IMR-90 (cell line): ENCODE measurements at regions not wholly inside any gene's neighbourhood (a gene's known extent, or its start where the extent isn't known, plus 50 kb on each side); places are given as distances from the start of the nearest gene placed in this dataset.

Source experiments
- ATAC-seq: fragments of 200-7000 bp; cut with Tn5 transposase; 2 replicates; pipeline ENCODE4 v1.9.1; 2020; ENCODE audit warnings: low read depth, mild to moderate bottlenecking, moderate library complexity
- BruUV-seq: library from RNA; stranded (reverse); fragments of 400-500 nt; replicated peaks from 2 replicates; lab custom pipeline; 2021; lab: Mats Ljungman, UMichigan
- CTCF ChIA-PET: fragments of 300-600 bp; formaldehyde crosslinking; extraction: SDS; loops from one replicate; lab custom pipeline; 2021; ENCODE audit warnings: antibody characterized with exemption; lab: Yijun Ruan, JAX
- POLR2A ChIA-PET: fragments of 300-600 bp; sonication (Branson Sonifier 250); formaldehyde crosslinking; loops from one replicate; lab custom pipeline; 2022; ENCODE audit warnings: antibody characterized with exemption; ENCODE audit not compliant: unreplicated experiment; lab: Charles Lee
- DNase-seq: peaks from one replicate; pipeline ENCODE4 v3.0.0; 2013
- H2AFZ ChIP-seq: replicated peaks from 2 replicates; pipeline ENCODE3; 2013; ENCODE audit warnings: low read length, mild to moderate bottlenecking; ENCODE audit not compliant: poor library complexity
- H2AK5ac ChIP-seq: 2 replicates; pipeline ENCODE4 v1.6.1; 2013; ENCODE audit warnings: low read depth, low read length, inconsistent platforms
- H2AK9ac ChIP-seq: replicated peaks from 2 replicates; pipeline ENCODE3; 2013; ENCODE audit warnings: mild to moderate bottlenecking, low read depth, low read length, moderate library complexity; ENCODE audit not compliant: poor library complexity
- H2BK120ac ChIP-seq: 2 replicates; pipeline ENCODE4 v1.6.1; 2013; ENCODE audit warnings: low read depth, low read length, inconsistent platforms
- H2BK15ac ChIP-seq: 3 replicates; pipeline ENCODE4 v1.6.1; 2013; ENCODE audit warnings: low read depth, low read length, inconsistent platforms
- H2BK20ac ChIP-seq: 2 replicates; pipeline ENCODE4 v1.6.1; 2013; ENCODE audit warnings: low read depth, mild to moderate bottlenecking, inconsistent platforms, low read length, moderate library complexity
- H2BK5ac ChIP-seq: 2 replicates; pipeline ENCODE4 v1.6.1; 2013; ENCODE audit warnings: mild to moderate bottlenecking, low read depth, low read length, inconsistent platforms; ENCODE audit not compliant: poor library complexity, severe bottlenecking
- H3K14ac ChIP-seq: replicated peaks from 2 replicates; pipeline ENCODE4 v1.6.1; 2013; ENCODE audit warnings: low read depth, low read length, inconsistent platforms
- H3K18ac ChIP-seq: 2 replicates; pipeline ENCODE4 v1.6.1; 2013; ENCODE audit warnings: low read depth, low read length, control low read depth
- H3K23ac ChIP-seq: 2 replicates; pipeline ENCODE4 v1.6.1; 2013; ENCODE audit warnings: low read depth, low read length, inconsistent platforms
- H3K27ac ChIP-seq: 2 replicates; pipeline ENCODE4 v1.5.1; 2013; ENCODE audit warnings: mild to moderate bottlenecking, control low read depth, low read length; ENCODE audit not compliant: insufficient read depth
- H3K27me3 ChIP-seq: 2 replicates; pipeline ENCODE4 v1.6.1; 2013; ENCODE audit warnings: low read length; ENCODE audit not compliant: control insufficient read depth, insufficient read depth
- H3K36me3 ChIP-seq: 2 replicates; pipeline ENCODE4 v1.6.1; 2013; ENCODE audit warnings: low read length, mixed read lengths; ENCODE audit not compliant: control insufficient read depth, insufficient read depth
- H3K4ac ChIP-seq: 2 replicates; pipeline ENCODE4 v1.6.1; 2013; ENCODE audit warnings: low read depth, low read length, inconsistent platforms
- H3K4me1 ChIP-seq: 2 replicates; pipeline ENCODE4 v1.6.1; 2013; ENCODE audit warnings: low read length, mixed read lengths; ENCODE audit not compliant: control insufficient read depth, insufficient read depth
- H3K4me2 ChIP-seq: 2 replicates; pipeline ENCODE4 v1.6.1; 2013; ENCODE audit warnings: low read depth, mild to moderate bottlenecking, control low read depth, low read length, moderate library complexity
- H3K4me3 ChIP-seq: 2 replicates; pipeline ENCODE4 v1.5.1; 2013; ENCODE audit warnings: low read depth, mild to moderate bottlenecking, control low read depth, low read length, moderate library complexity; ENCODE audit not compliant: insufficient read depth
- H3K56ac ChIP-seq: 2 replicates; pipeline ENCODE4 v1.6.1; 2013; ENCODE audit warnings: low read length, inconsistent platforms; ENCODE audit not compliant: insufficient read depth; ENCODE audit errors: extremely low read depth
- H3K79me1 ChIP-seq, 2 experiments: 2 replicates each; pipeline ENCODE4 v1.6.1; 2013; ENCODE audit warnings: low read length in 2 of 2, inconsistent platforms in 1 of 2, low read depth in 1 of 2
- H3K9ac ChIP-seq: 2 replicates; pipeline ENCODE4 v1.6.1; 2013; ENCODE audit warnings: low read depth, low read length, control low read depth
- H3K9me1 ChIP-seq: 2 replicates; pipeline ENCODE4 v1.6.1; 2013; ENCODE audit warnings: low read length, inconsistent platforms; ENCODE audit not compliant: insufficient read depth
- H3K9me3 ChIP-seq: 2 replicates; pipeline ENCODE4 v1.6.1; 2013; ENCODE audit warnings: low read length; ENCODE audit not compliant: control insufficient read depth, insufficient read depth
- H4K20me1 ChIP-seq: 2 replicates; pipeline ENCODE4 v1.6.1; 2013; ENCODE audit warnings: low read length, inconsistent platforms; ENCODE audit not compliant: insufficient read depth
- H4K5ac ChIP-seq: 2 replicates; pipeline ENCODE4 v1.6.1; 2013; ENCODE audit warnings: mild to moderate bottlenecking, low read depth, low read length, control low read depth
- H4K8ac ChIP-seq, 2 experiments: 2 replicates each; pipeline ENCODE4 v1.6.1; 2013; ENCODE audit warnings: low read depth in 2 of 2, low read length in 2 of 2, control low read depth in 1 of 2, inconsistent platforms in 1 of 2
- H4K91ac ChIP-seq: 2 replicates; pipeline ENCODE4 v1.6.1; 2013; ENCODE audit warnings: low read depth, low read length, inconsistent platforms; ENCODE audit not compliant: insufficient read depth
- CEBPB ChIP-seq: IDR thresholded peaks from 2 replicates; pipeline ENCODE4 v1.6.1; 2012; ENCODE audit warnings: low read depth, low read length, improper control_type of control experiment
- CHD1 ChIP-seq: IDR thresholded peaks from 2 replicates; pipeline ENCODE4 v1.6.1; 2012; ENCODE audit warnings: low read depth, low read length, improper control_type of control experiment
- CTCF ChIP-seq: conservative IDR thresholded peaks from 2 replicates; pipeline ENCODE4 v1.5.1; 2012; ENCODE audit warnings: mild to moderate bottlenecking, low read depth, low read length, improper control_type of control experiment
- ELK1 ChIP-seq: fragments of 150-350 bp; IDR thresholded peaks from 2 replicates; pipeline ENCODE4 v1.6.1; 2016; ENCODE audit warnings: low read depth, mild to moderate bottlenecking, low read length, moderate library complexity, borderline replicate concordance
- FOS ChIP-seq: fragments of 150-350 bp; IDR thresholded peaks from 2 replicates; pipeline ENCODE4 v1.6.1; 2016; ENCODE audit warnings: low read depth, low read length
- MAFK ChIP-seq: IDR thresholded peaks from 2 replicates; pipeline ENCODE4 v1.6.1; 2012; ENCODE audit warnings: low read depth, low read length, improper control_type of control experiment
- MAZ ChIP-seq: IDR thresholded peaks from 2 replicates; pipeline ENCODE4 v1.6.1; 2012; ENCODE audit warnings: low read depth, mild to moderate bottlenecking, low read length, improper control_type of control experiment, moderate library complexity, borderline replicate concordance
- MXI1 ChIP-seq: IDR thresholded peaks from 2 replicates; pipeline ENCODE4 v1.6.1; 2012; ENCODE audit warnings: low read depth, mild to moderate bottlenecking, low read length, moderate library complexity, borderline replicate concordance
- NFE2L2 ChIP-seq: fragments of 150-350 bp; IDR thresholded peaks from 2 replicates; pipeline ENCODE4 v1.6.1; 2016; ENCODE audit warnings: low read depth, mild to moderate bottlenecking, low read length
- POLR2A ChIP-seq: IDR thresholded peaks from 2 replicates; pipeline ENCODE4 v1.6.1; 2012; ENCODE audit warnings: mild to moderate bottlenecking, low read depth, low read length
- RAD21 ChIP-seq: IDR thresholded peaks from 2 replicates; pipeline ENCODE4 v1.6.1; 2012; ENCODE audit warnings: low read length, improper control_type of control experiment
- RCOR1 ChIP-seq: IDR thresholded peaks from 2 replicates; pipeline ENCODE4 v1.6.1; 2012; ENCODE audit warnings: mild to moderate bottlenecking, low read length, improper control_type of control experiment; ENCODE audit not compliant: insufficient replicate concordance
- RFX5 ChIP-seq: IDR thresholded peaks from 2 replicates; pipeline ENCODE4 v1.8.0; 2012; ENCODE audit warnings: low read depth, mild to moderate bottlenecking, low read length, moderate library complexity
- SMC3 ChIP-seq: fragments of 150-350 bp; IDR thresholded peaks from 2 replicates; pipeline ENCODE4 v1.6.1; 2016; ENCODE audit warnings: low read depth, mild to moderate bottlenecking, antibody characterized with exemption, low read length, moderate library complexity
- USF2 ChIP-seq: fragments of 150-350 bp; IDR thresholded peaks from 2 replicates; pipeline ENCODE4 v1.6.1; 2017; ENCODE audit warnings: mild to moderate bottlenecking, antibody characterized with exemption, low read length, low read depth
- dilution Hi-C: fragments of 300-500 bp; cut with HindIII; formaldehyde crosslinking; loops from one replicate; pipeline ENCODE4 v1.14.3; 2018; ENCODE audit warnings: low sequenced_read_pairs; ENCODE audit not compliant: unreplicated experiment
- in situ Hi-C: fragments of 300-500 bp; cut with MboI; formaldehyde crosslinking; loops from 3 replicates; pipeline ENCODE4 v1.14.3; 2019; ENCODE audit warnings: low sequenced_read_pairs, inconsistent platforms, mixed read lengths
- intact Hi-C: fragments of 100-400 bp; cut with micrococcal nuclease; formaldehyde crosslinking; loops from 2 replicates; pipeline ENCODE4 v1.10.0; 2022

- DNase-seq, result no peak
- Histone ChIP-seq H4K5ac (no peak overlapping the region), H3K27ac (no peak overlapping the region), H3K9me3 (no peaks in the 10 kb centered on the region), H3K56ac (0 out of 2 replicates have a peak overlapping the region, but pooled peaks have one; percentile 6), H3K9ac (no peak overlapping the region), H2BK5ac (no peak overlapping the region), H3K27me3 (no peaks in the 10 kb centered on the region), H2AK5ac (no peak overlapping the region), H3K9me1 (no peaks in the 10 kb centered on the region), H4K91ac (no peak overlapping the region), H2AK9ac (no peak overlapping the region), H2BK120ac (no peak overlapping the region), H2BK15ac (no peak overlapping the region), H4K8ac (no peak overlapping the region), H3K18ac (no peak overlapping the region), H3K4me2 (no peak overlapping the region), H3K23ac (no peak overlapping the region), H3K4me1 (no peaks in the 10 kb centered on the region), H3K14ac (no peak overlapping the region), H3K36me3 (no peaks in the 10 kb centered on the region), H3K4ac (no peak overlapping the region), H4K20me1 (no peaks in the 10 kb centered on the region), H2BK20ac (no peak overlapping the region), H3K4me3 (no peak overlapping the region), H3K79me1 (no peaks in the 10 kb centered on the region), H2AFZ (no peak overlapping the region)
- no peak for ATAC-seq
- BruUV-seq, result no TSS peak
- ChIA-PET CTCF (interaction anchor here (0.7 kb wide), 1 partner anchor 200 kb away, joined by 3 read pairs; no protein-coding TSS in a partner anchor), POLR2A (no interaction called here)
- intact Hi-C loops (no loop called here), in situ Hi-C loops (no loop called here), dilution Hi-C loops (no loop called here)
- TF ChIP-seq CHD1 (no peak), RFX5 (no peak), POLR2A (no peak), ELK1 (no peak), CEBPB (no peak), RCOR1 (no peak), MXI1 (no peak), USF2 (no peak), SMC3 (no peak), MAZ (no peak), MAFK (no peak), FOS (no peak), RAD21 (no peak), CTCF (no peak), NFE2L2 (no peak)
Observed at GRCh38 chr3:153079386-153079785, 82.6 kb upstream of the RAP2B start.
